SW 1271 (cell line): ENCODE measurements at regions not wholly inside any gene's neighbourhood (a gene's known extent, or its start where the extent isn't known, plus 50 kb on each side); places are given as distances from the start of the nearest gene placed in this dataset.

ENCODE experiments used
- DNase-seq, 2 experiments: peaks; one replicate each; lab custom pipeline; 2025; lab: John Stamatoyannopoulos, UW

GRCh38 chr9:71589612-71590011 is 178.7 kb downstream of the CEMIP2 start:
- DNase-seq, result no peak

GRCh38 chr9:71587576-71588362 is 180.5 kb downstream of the CEMIP2 start:
- DNase-seq, result no peak

- no peak for DNase-seq
Observed at GRCh38 chr9:71583792-71584191, 184.5 kb downstream of the CEMIP2 start.

GRCh38 chr9:71582347-71582746 is 186.0 kb downstream of the CEMIP2 start:
- no peak for DNase-seq

GRCh38 chr9:71581101-71581500 is 187.2 kb downstream of the CEMIP2 start:
- no peak for DNase-seq

- no peak for DNase-seq
Observed at GRCh38 chr9:71571186-71571585, 197.1 kb downstream of the CEMIP2 start.

- no peak for DNase-seq
Observed at GRCh38 chr9:71567890-71568289, 200.4 kb downstream of the CEMIP2 start.

GRCh38 chr9:71562140-71562539 is 206.2 kb downstream of the CEMIP2 start:
- no peak for DNase-seq

- no peak for DNase-seq
Observed at GRCh38 chr9:71557310-71557709, 211.0 kb downstream of the CEMIP2 start.

- DNase-seq, result no peak
Observed at GRCh38 chr9:71552480-71552879, 215.8 kb downstream of the CEMIP2 start.

GRCh38 chr9:71549023-71549422 is 219.3 kb downstream of the CEMIP2 start:
- no peak for DNase-seq

- DNase-seq, result no peak
Observed at GRCh38 chr9:71544464-71544863, 223.8 kb downstream of the CEMIP2 start.

GRCh38 chr9:71541436-71541835 is 226.9 kb downstream of the CEMIP2 start:
- no peak for DNase-seq

- no peak for DNase-seq
Observed at GRCh38 chr9:71524996-71525580, 243.2 kb downstream of the CEMIP2 start.

- no peak for DNase-seq
Observed at GRCh38 chr9:71524516-71524915, 243.8 kb downstream of the CEMIP2 start.

- DNase-seq, result no peak
Observed at GRCh38 chr9:71521132-71521531, 247.2 kb downstream of the CEMIP2 start.

- DNase-seq, result no peak
Observed at GRCh38 chr9:71519098-71519696, 249.1 kb downstream of the CEMIP2 start.

- no peak for DNase-seq
Observed at GRCh38 chr9:71518045-71518827, 250.1 kb downstream of the CEMIP2 start.

- DNase-seq, result no peak
Observed at GRCh38 chr9:71515626-71516025, 252.7 kb downstream of the CEMIP2 start.

GRCh38 chr9:71515107-71515506 is 253.2 kb downstream of the CEMIP2 start:
- DNase-seq, result no peak

- DNase-seq, result no peak
Observed at GRCh38 chr9:71514344-71514975, 253.9 kb downstream of the CEMIP2 start.

- no peak for DNase-seq
Observed at GRCh38 chr9:71509054-71509453, 259.3 kb downstream of the CEMIP2 start.
